ENCODE measurements at regions not wholly inside any gene's neighbourhood (a gene's known extent, or its start where the extent isn't known, plus 50 kb on each side); places are given as distances from the start of the nearest gene placed in this dataset.

GRCh38 chr6:4649728-4650127, 126.5 kb upstream of the CDYL start:
- WGBS, 2 donors (ENCODE audit: low coverage in 1 of 2) = 74 to 77% methylated on average over 3 of the region's 3 CpGs
- Histone ChIP-seq H3K9me3 (no peaks in the 10 kb centered on the region), H3K4me1 (peaks cover 5 to 25% (median 7%) of the 10 kb centered on the region in 4 donors), H3K27me3 (no peaks in the 10 kb centered on the region), H3K4me3 (no peak overlapping the region), H3K36me3 (no peaks in the 10 kb centered on the region), H3K27ac (no peak overlapping the region)
- intact Hi-C loops (cut with DNase I; ENCODE audit: low total_unique reads) = no loop called here
- no peak for TF ChIP-seq CTCF (IDR thresholded peaks at IDR 0.05)
- TF ChIP-seq EP300 (IDR thresholded peaks at IDR 0.05; ENCODE audit: low read depth) = no peak
- no peak for TF ChIP-seq POLR2A (IDR thresholded peaks at IDR 0.05)
- DNase-seq = no peak
- in situ Hi-C loops (cut with MboI; ENCODE audit: low pct_ligation_motif_present in 1 of 4, low pct_unique_long_range_greater_than_20kb in 1 of 4, low sequenced_read_pairs in 3 of 4) = no loop called here

GRCh38 chr6:4647414-4648365, 128.5 kb upstream of the CDYL start:
- H3K27me3 ChIP-seq = no peaks in the 10 kb centered on the region
- in situ Hi-C loops (cut with MboI; ENCODE audit: low pct_ligation_motif_present in 1 of 4, low pct_unique_long_range_greater_than_20kb in 1 of 4, low sequenced_read_pairs in 3 of 4) (no loop called here), intact Hi-C loops (cut with DNase I; ENCODE audit: low total_unique reads) (loop anchor here (1.0 kb wide), 1 partner anchor 129 kb away; the partner anchor contains the start of gene CDYL)
- no peaks in the 10 kb centered on the region for H3K36me3 ChIP-seq
- H3K4me3 ChIP-seq = peak overlapping the region; percentile 9 to 46 (median 28)
- WGBS, 2 donors (ENCODE audit: low coverage in 1 of 2) = 17 to 32% methylated on average over 10 to 22 of the region's 22 CpGs
- peak overlapping the region; percentile 61 to 77 (median 66) for H3K27ac ChIP-seq
- TF ChIP-seq POLR2A (IDR thresholded peaks at IDR 0.05) = peak; percentile 44
- TF ChIP-seq POLR2AphosphoS5 (IDR thresholded peaks at IDR 0.05) = peak; percentile 50 to 66 (median 51)
- no peak for TF ChIP-seq EP300 (IDR thresholded peaks at IDR 0.05; ENCODE audit: low read depth)
- peak in 2 of 5 experiments; percentile 2 to 12 for TF ChIP-seq CTCF (IDR thresholded peaks at IDR 0.05)
- peak; percentile 80 for DNase-seq
- H3K4me1 ChIP-seq = peaks cover 5 to 27% (median 7%) of the 10 kb centered on the region in 4 donors
- no peaks in the 10 kb centered on the region for H3K9me3 ChIP-seq

GRCh38 chr6:4645713-4646360, 130.4 kb upstream of the CDYL start:
- no peak overlapping the region for H3K4me3 ChIP-seq
- no peak for DNase-seq
- H3K4me1 ChIP-seq = peaks cover 5 to 27% (median 7%) of the 10 kb centered on the region in 4 donors
- intact Hi-C loops (cut with DNase I; ENCODE audit: low total_unique reads) = no loop called here
- H3K36me3 ChIP-seq = no peaks in the 10 kb centered on the region
- no peaks in the 10 kb centered on the region for H3K9me3 ChIP-seq
- H3K27me3 ChIP-seq = no peaks in the 10 kb centered on the region
- WGBS, 2 donors (ENCODE audit: low coverage in 1 of 2) = 47 to 58% methylated on average over 3 to 5 of the region's 5 CpGs
- TF ChIP-seq EP300 (IDR thresholded peaks at IDR 0.05; ENCODE audit: low read depth) (no peak), POLR2A (IDR thresholded peaks at IDR 0.05) (no peak), CTCF (IDR thresholded peaks at IDR 0.05) (no peak), POLR2AphosphoS5 (IDR thresholded peaks at IDR 0.05) (no peak)
- in situ Hi-C loops (cut with MboI; ENCODE audit: low pct_ligation_motif_present in 1 of 4, low pct_unique_long_range_greater_than_20kb in 1 of 4, low sequenced_read_pairs in 3 of 4) = no loop called here
- H3K27ac ChIP-seq = no peak overlapping the region

GRCh38 chr6:4644996-4645395, 131.2 kb upstream of the CDYL start:
- no peak for TF ChIP-seq EP300 (IDR thresholded peaks at IDR 0.05; ENCODE audit: low read depth)
- no peak for TF ChIP-seq CTCF (IDR thresholded peaks at IDR 0.05)
- intact Hi-C loops (cut with DNase I; ENCODE audit: low total_unique reads) = no loop called here
- no peak overlapping the region for H3K4me3 ChIP-seq
- DNase-seq = peak; percentile 16
- 42 to 68% methylated on average over 2 of the region's 2 CpGs for WGBS, 2 donors (ENCODE audit: low coverage in 1 of 2)
- H3K4me1 ChIP-seq = peaks cover 5 to 27% (median 7%) of the 10 kb centered on the region in 4 donors
- no peaks in the 10 kb centered on the region for H3K9me3 ChIP-seq
- in situ Hi-C loops (cut with MboI; ENCODE audit: low pct_ligation_motif_present in 1 of 4, low pct_unique_long_range_greater_than_20kb in 1 of 4, low sequenced_read_pairs in 3 of 4) = no loop called here
- no peaks in the 10 kb centered on the region for H3K27me3 ChIP-seq
- no peaks in the 10 kb centered on the region for H3K36me3 ChIP-seq
- no peak overlapping the region for H3K27ac ChIP-seq

Data from transverse colon (tissue), 4 donors.